NCI-H446 (cell line): ENCODE measurements at regions not wholly inside any gene's neighbourhood (a gene's known extent, or its start where the extent isn't known, plus 50 kb on each side); places are given as distances from the start of the nearest gene placed in this dataset.
"Not testable (repeated sequence)": the region's sequence is repeated elsewhere in the genome, so short reads cannot be mapped to it uniquely, and the experiment has no call there.

Experiments
- DNase-seq, 2 experiments: peaks; one replicate each; lab custom pipeline; 2025; lab: John Stamatoyannopoulos, UW

GRCh38 chr7:112540839-112541577 is 60.2 kb downstream of the LSMEM1 start:
- DNase-seq, result no peak

DNA sequence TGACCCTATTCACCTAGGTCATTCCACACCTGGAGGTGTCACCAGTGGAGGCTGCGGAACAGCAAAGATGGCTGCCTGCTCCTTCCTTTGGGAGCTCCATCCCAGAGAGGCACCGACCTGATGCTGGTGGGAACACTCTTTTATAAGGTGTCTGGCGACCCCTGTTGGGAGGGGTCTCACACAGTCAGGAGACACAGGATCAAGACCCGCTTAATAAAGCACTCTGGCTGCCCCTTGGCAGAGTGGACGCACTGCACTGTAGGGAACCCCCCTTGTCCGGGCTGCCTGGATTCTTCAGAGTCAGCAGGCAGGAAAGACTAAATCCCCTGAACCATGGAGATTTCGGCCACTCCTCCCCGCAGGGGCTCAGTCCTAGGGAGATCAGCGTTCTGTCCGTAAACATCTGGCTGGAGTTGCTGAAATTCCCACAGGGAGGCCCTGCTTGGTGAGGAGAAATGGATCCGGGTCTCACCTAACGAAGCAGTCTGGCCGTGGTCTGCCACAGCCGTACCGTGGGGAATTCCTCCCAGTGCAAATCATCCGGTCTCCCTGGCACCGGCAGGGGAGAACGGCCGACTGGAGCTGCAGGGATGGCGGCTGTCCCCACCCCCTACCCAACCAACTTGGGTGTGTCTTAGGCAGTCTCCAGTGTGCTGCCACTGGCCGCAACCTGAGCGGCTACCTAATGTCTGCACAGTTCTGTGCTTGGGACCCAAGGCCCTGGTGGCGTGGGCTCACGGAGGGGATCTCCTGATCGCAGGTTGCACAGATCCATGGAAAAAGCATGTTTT is 66.1 kb downstream of the LSMEM1 start:
- DNase-seq, result no peak

GRCh38 chr7:112547916-112548315 is 67.1 kb downstream of the LSMEM1 start:
- DNase-seq, result no peak

GRCh38 chr7:112550468-112551060 is 69.8 kb downstream of the LSMEM1 start:
- peak; percentile 26 to 70 for DNase-seq

DNA sequence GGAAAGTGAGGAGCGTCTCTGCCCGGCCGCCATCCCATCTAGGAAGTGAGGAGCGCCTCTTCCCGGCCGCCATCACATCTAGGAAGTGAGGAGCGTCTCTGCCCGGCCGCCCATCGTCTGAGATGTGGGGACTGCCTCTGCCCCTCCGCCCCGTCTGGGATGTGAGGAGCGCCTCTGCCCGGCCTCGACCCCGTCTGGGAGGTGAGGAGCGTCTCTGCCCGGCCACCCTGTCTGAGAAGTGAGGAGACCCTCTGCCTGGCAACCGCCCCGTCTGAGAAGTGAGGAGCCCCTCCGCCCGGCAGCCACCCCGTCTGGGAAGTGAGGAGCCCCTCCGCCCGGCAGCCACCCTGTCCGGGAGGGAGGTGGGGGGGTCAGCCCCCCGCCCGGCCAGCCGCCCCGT is 70.7 kb downstream of the LSMEM1 start:
- DNase-seq, result not testable (repeated sequence)

DNA sequence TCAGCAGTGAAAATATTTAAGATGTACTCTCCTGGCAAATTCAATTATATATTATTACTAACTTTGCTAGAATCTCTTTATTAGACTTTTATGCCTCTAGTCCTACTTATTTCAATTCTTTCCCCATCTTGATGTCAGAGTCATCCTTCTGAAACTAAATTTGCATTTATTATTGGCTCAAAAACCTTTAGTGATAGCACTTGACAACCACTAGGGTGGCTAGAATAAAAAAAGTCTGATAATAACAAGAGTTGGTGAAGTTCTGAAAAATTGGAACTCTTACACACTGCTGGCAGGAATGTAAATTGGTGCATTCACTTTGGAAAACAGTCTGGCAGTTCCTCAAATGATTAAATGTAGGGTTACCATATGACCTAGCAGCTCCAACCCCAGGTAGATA is 73.8 kb downstream of the LSMEM1 start:
- DNase-seq, result no peak

- no peak for DNase-seq
These were observed 75.8 kb downstream of the LSMEM1 start for GRCh38 chr7:112556633-112557032.

GRCh38 chr7:112566442-112567324 is 85.9 kb downstream of the LSMEM1 start:
- no peak for DNase-seq

DNA sequence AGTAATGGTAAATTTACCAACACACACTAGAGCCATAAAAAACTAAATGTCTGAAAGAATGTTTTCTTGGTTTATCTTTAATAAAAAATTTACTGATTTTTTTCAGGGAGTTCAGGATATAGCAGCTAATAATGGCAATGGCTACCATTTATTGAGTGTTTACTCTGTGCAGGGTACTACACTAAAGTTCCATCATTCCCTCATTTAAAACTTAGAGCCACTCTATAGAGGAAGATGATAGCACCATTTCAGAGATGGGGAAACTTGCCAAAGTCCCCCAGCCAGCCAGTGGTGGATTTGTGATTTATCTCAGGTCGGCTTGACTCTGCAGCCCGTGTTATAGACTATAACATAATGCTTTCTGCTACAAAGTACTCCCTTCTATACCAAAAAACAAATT is 86.6 kb downstream of the LSMEM1 start:
- DNase-seq, result no peak

- no peak for DNase-seq
These were observed 91.2 kb downstream of the LSMEM1 start for GRCh38 chr7:112571852-112572607.

GRCh38 chr7:112572669-112573301 is 92.0 kb downstream of the LSMEM1 start:
- no peak for DNase-seq

DNA sequence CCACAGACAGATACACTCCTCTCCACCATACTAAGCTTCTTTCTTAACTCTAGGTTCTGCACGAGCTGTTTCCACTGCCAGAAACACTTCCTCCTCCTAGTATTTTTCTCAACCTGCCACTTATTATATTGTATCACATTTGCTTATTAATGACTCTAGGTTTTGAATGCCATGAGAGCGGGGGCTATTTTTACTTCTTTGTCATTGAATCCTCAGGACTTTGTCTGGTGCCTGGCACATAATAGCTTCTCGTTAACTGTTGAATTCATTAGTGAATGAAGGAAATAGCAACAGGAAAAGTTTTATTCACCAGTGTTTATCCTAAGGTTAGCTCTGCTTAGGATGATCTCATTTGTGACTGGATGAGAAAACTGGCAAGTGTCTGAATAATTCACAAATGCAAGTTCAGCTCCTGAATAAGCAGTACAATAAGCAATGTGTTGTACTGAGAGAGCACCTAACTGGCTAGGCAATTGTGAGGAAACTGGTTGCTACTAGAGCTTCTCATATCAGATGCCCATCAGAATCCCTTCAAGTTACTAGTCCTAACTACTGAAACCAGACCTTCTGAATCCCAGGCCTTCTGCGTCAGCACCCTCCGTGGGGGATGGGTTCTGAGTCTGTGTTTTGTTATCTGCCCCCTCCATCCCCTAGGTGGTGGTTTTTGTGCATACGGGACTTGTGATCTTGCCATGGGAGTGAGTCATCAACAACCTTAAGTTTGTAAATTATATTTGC is 92.7 kb downstream of the LSMEM1 start:
- no peak for DNase-seq

DNA sequence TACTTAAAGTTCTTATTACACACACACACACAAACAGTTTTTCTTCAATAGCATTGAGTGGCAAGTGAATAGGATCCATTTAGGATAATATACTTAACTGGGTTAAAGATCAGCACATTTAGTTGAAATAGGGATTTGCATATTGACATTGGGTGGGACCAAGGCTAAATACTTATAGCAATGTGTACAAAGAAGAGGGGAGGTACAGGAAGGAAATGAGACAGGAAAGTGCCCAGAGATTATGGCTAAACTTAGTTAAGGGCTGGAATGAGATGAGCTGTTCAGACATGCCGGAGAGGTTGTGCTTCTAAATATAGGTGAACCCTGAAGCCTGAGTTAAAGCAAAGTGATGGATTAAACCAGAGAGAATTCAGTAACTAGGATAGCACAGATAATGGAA is 95.1 kb downstream of the LSMEM1 start:
- no peak for DNase-seq

GRCh38 chr7:112579388-112579787 is 98.6 kb downstream of the LSMEM1 start:
- no peak for DNase-seq

DNA sequence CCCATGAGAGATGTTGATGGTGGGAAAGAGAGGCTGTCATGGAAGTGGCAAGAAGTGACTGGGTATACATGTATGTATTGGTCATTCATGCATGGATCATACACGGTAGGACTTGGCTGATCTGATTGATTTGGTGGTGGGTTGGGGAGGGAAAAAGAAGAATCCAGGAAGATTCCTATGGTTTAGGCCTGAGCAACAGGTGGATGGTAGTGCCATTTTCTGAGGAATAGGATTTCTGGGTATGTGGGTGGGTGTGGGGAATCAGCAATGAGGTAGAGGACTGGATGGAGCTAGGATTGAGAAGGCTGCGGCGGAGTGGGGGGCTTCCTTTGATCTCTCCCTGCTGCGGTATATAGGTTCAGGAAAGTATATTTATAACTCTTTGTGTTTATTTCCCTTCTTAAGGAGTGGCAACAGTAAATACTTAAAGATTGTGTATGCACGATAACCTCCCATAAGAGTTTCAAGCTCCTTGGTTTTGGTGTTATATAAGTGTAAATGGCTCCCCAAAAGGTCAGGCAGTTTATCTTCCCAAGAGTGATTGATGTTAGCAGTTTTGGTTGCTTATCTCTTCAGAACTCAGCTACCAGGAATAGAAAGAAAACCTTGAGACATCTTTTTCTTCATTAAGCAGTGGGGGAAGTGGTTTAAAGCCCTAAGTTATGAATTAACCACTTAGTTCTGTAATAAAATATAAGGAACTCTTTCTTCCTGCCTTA is 100.1 kb downstream of the LSMEM1 start:
- no peak for DNase-seq

DNA sequence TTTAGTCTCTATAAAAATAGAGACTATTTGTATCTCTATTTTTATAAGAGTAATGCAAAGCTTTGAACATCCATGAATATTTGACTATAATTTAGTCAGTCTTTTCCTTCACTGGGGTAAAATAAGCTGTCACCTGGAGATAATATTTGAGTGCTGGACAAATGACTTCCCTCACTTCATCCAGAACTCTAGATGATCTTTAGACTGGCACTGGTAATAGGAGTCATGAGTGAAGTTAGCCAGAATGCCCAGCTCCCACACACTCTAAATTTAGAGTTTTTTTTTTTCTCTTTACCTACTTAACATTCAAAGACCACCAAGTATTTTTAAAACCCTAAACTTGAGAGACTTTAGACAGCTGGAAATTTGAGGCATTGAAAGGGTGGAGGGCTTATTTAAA is 100.7 kb downstream of the LSMEM1 start:
- no peak for DNase-seq

- DNase-seq, result no peak
These were observed 103.5 kb downstream of the LSMEM1 start for GRCh38 chr7:112584290-112584689.

DNA sequence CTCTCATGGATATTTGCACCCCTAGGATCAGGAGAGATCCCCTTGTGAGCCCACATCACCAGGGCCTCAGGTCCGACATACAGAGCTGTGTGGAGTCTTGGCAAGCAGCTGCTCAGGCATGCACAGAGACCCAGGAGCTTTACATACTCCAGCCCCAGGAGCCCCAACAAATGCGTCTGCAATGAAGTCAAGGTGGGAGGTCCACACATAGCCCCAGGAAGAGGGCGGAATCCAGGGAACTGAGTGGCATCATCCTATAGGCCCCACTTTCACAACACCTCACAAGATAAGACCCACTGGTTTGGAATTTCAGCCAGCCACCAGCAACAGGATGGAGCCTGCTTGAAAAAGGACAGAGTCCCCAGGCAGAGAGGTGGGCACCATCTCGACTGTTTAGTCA is 106.7 kb downstream of the LSMEM1 start:
- no peak for DNase-seq

- DNase-seq, result not testable (repeated sequence)
These were observed 111.9 kb downstream of the LSMEM1 start for GRCh38 chr7:112592565-112593263.
